SK-N-MC (cell line): ENCODE measurements at regions not wholly inside any gene's neighbourhood (a gene's known extent, or its start where the extent isn't known, plus 50 kb on each side); places are given as distances from the start of the nearest gene placed in this dataset.

Source experiments
- EZH2 ChIP-seq: fragments of 200-600 bp; sonication (generic); IDR thresholded peaks from one replicate; pipeline ENCODE4 v1.6.1; 2017; ENCODE audit warnings: antibody characterized with exemption
- POLR2AphosphoS5 ChIP-seq: IDR thresholded peaks from 2 replicates; pipeline ENCODE4 v1.6.1; 2012; ENCODE audit warnings: mild to moderate bottlenecking, low read depth, low read length, borderline replicate concordance

- TF ChIP-seq POLR2AphosphoS5 (no peak), EZH2 (no peak)
These were observed 741.2 kb downstream of the NR2F2 start for GRCh38 chr15:97071668-97072067.
